T-helper 1 cell treated with Interleukin-12 subunit alpha and Interleukin-12 subunit beta and Interleukin-4 antibody, amounts not matched to agents 30 ng/mL and 1 ng/mL, for 36 hours (primary cell): ENCODE measurements at regions not wholly inside any gene's neighbourhood (a gene's known extent, or its start where the extent isn't known, plus 50 kb on each side); places are given as distances from the start of the nearest gene placed in this dataset.

Experiments
- intact Hi-C: fragments of 100-400 bp; cut with micrococcal nuclease; formaldehyde crosslinking; loops from one replicate; pipeline ENCODE4 v1.15.1; 2024

GRCh38 chr15:91552555-91552954, 301.0 kb upstream of the SLCO3A1 start:
- intact Hi-C loops = no loop called here

GRCh38 chr15:91553196-91553854, 300.2 kb upstream of the SLCO3A1 start:
- intact Hi-C loops = no loop called here

GRCh38 chr15:91555312-91555711, 298.2 kb upstream of the SLCO3A1 start:
- intact Hi-C loops = no loop called here

GRCh38 chr15:91556926-91557325, 296.6 kb upstream of the SLCO3A1 start:
- intact Hi-C loops = no loop called here

- intact Hi-C loops = no loop called here
Observed at GRCh38 chr15:91559066-91559465, 294.4 kb upstream of the SLCO3A1 start.

- intact Hi-C loops = no loop called here
Observed at GRCh38 chr15:91561371-91562100, 292.0 kb upstream of the SLCO3A1 start.

- intact Hi-C loops = no loop called here
Observed at GRCh38 chr15:91562698-91563097, 290.8 kb upstream of the SLCO3A1 start.

- intact Hi-C loops = no loop called here
Observed at GRCh38 chr15:91564631-91565030, 288.9 kb upstream of the SLCO3A1 start.

GRCh38 chr15:91566141-91566540, 287.4 kb upstream of the SLCO3A1 start:
- intact Hi-C loops = no loop called here

GRCh38 chr15:91568036-91568435, 285.5 kb upstream of the SLCO3A1 start:
- intact Hi-C loops = no loop called here

- intact Hi-C loops = loop anchor here (10.0 kb wide), 1 partner anchor 1387 kb away; no protein-coding TSS in a partner anchor
Observed at GRCh38 chr15:91572110-91572509, 281.4 kb upstream of the SLCO3A1 start.

- intact Hi-C loops = loop anchor here (10.0 kb wide), 1 partner anchor 1391 kb away; no protein-coding TSS in a partner anchor
Observed at GRCh38 chr15:91576096-91576495, 277.4 kb upstream of the SLCO3A1 start.

- intact Hi-C loops = loop anchor here (10.0 kb wide), 1 partner anchor 1394 kb away; no protein-coding TSS in a partner anchor
Observed at GRCh38 chr15:91578511-91578910, 275.0 kb upstream of the SLCO3A1 start.

GRCh38 chr15:91584895-91585294, 268.6 kb upstream of the SLCO3A1 start:
- intact Hi-C loops = no loop called here

- intact Hi-C loops = no loop called here
Observed at GRCh38 chr15:91586560-91586959, 266.9 kb upstream of the SLCO3A1 start.

GRCh38 chr15:91589360-91589759, 264.1 kb upstream of the SLCO3A1 start:
- intact Hi-C loops = loop anchor here (1.0 kb wide), 1 partner anchor 286 kb away; no protein-coding TSS in a partner anchor

GRCh38 chr15:91592567-91592966, 260.9 kb upstream of the SLCO3A1 start:
- intact Hi-C loops = no loop called here

GRCh38 chr15:91593067-91593466, 260.4 kb upstream of the SLCO3A1 start:
- intact Hi-C loops = no loop called here

GRCh38 chr15:91593653-91594052, 259.9 kb upstream of the SLCO3A1 start:
- intact Hi-C loops = no loop called here

- intact Hi-C loops = no loop called here
Observed at GRCh38 chr15:91599261-91599660, 254.2 kb upstream of the SLCO3A1 start.

GRCh38 chr15:91603384-91604080, 250.0 kb upstream of the SLCO3A1 start:
- intact Hi-C loops = no loop called here

GRCh38 chr15:91604122-91604521, 249.4 kb upstream of the SLCO3A1 start:
- intact Hi-C loops = no loop called here
